Activated CD4-positive, alpha-beta T cell treated with anti-CD3 and anti-CD28 coated beads, Interleukin-2, amount 50 U/mL, for 24 hours (primary cell): ENCODE measurements at regions not wholly inside any gene's neighbourhood (a gene's known extent, or its start where the extent isn't known, plus 50 kb on each side); places are given as distances from the start of the nearest gene placed in this dataset.
"Not testable (repeated sequence)": the region's sequence is repeated elsewhere in the genome, so short reads cannot be mapped to it uniquely, and the experiment has no call there.

Experiments
- DNase-seq, 2 donors: peaks; one replicate each; pipeline ENCODE4 v3.0.0-alpha.2; 2020; ENCODE audit warnings: low read depth in 1 of 2, low spot score in 1 of 2

GRCh38 chr15:57875347-57875746, 168.8 kb downstream of the POLR2M start:
- DNase-seq, result no peak

- no peak for DNase-seq
These were observed 172.1 kb downstream of the POLR2M start for GRCh38 chr15:57878573-57878972.

DNA sequence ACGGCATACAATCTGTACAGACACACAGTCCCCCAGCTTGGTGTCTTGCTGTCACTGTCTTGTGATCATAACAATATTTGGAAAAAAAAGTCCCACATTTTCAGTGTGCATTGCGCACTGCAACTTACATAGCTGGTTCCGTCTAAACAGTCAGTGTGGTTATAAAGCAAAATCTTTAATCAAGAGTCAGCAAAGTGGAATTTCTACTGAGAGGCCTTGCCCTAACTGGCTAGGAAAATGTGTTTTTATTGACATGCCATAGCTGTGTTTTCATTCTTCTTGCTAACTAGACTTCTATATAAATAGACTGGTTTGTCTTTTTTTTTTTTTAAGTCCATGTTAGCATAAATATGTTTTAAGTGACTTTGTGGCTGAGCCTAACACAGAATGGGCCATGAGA, 174.8 kb downstream of the POLR2M start:
- DNase-seq, result no peak

DNA sequence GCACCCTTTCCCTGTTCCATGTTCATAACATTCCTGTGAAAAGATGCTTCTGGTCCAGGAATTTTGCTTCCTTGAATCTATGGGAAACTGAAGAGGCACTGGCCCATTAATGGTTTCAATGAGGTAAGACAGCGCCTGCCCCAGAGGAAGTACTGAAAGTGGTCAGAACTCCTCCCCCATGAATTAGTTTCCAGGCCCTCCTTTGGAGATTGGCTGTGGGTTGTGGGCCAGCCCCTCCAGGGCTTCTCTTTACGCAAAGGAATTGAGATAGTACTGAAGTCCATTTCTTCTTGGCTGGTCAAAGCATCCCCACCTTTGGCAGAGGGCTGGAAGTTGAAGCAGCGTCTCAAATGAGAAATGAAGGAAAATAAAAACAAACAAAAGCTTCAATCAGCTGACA, 175.5 kb downstream of the POLR2M start:
- no peak for DNase-seq

DNA sequence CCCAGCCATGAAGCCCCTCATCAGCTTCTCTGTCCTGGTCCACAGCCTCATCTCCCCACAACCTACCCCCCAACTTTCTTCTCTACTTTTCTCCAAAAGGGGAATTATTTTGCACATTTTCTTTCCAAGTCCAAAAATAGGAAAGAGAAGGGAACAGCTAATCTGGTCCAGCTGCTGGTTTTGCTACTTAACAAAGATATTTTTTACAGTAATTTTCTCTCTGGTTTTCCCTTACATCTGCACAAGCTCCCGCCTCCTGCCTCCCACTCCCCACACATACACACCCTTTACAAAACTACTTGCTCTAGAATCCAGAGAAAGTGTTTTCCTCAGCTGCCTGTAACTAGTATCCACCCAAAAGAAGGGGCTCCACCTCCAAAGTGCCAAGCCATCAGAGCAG, 177.2 kb downstream of the POLR2M start:
- DNase-seq, result no peak

DNA sequence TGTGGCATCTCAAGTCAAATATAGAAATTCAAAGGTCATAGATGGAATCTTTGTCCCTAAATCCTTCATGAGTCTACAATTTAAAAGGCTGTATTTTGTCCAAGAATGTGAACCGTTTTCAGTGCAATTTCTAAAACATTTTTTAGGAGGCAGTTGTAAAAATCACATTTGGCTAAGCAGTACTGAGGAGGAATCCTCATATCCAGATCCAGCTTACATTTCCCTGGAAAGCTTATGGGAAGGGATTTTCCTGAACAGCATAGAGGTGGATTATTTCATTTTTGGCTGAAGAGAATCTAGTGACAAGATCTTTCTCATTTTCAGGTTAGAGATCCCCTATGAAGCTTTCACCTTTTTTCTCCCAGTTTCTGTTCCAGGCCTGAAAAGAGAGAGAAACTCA, 178.4 kb downstream of the POLR2M start:
- DNase-seq, result no peak

- no peak for DNase-seq
These were observed 178.9 kb downstream of the POLR2M start for GRCh38 chr15:57885435-57885834.

DNA sequence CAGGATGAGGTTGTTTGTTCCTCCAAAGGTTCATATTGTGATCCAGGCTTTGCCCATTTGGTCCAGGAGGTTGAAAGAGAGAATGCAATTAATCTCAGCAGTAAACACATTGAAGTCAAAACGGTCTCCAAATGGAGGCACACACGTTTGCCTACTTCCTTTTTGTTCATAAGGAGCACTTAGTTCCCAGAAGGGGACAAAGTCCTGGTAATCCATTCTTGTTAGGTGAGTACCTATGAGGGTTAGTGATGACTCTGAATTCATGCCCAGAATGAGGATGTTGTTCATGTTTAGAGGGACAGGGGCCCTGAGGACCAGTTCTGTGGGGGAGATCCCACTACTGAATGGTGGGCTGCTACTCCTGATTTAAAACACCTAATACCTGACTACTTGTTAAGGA, 177.7 kb downstream of the ALDH1A2 start:
- DNase-seq, result no peak

- no peak for DNase-seq
These were observed 175.2 kb downstream of the ALDH1A2 start for GRCh38 chr15:57890351-57890750.

DNA sequence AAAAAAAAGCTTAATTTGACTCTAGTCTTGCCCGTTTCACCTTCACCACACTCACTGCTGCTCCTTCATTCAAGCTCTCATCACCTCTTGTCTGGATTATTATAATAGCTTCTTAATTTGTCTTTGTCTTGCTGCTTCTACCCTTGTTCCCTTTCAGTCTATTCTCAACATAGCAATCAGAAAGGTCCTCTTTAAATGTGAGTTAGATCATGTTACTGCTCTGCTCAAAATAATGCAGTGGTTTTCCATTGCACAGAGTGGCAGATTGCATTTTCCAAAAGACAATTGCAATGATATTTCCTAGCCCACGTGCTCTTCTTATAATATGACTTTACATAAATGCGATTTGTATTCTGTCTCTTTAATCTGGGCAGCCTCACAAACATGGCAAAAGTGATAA, 174.6 kb downstream of the ALDH1A2 start:
- no peak for DNase-seq

GRCh38 chr15:57892181-57892580, 173.3 kb downstream of the ALDH1A2 start:
- no peak for DNase-seq

DNA sequence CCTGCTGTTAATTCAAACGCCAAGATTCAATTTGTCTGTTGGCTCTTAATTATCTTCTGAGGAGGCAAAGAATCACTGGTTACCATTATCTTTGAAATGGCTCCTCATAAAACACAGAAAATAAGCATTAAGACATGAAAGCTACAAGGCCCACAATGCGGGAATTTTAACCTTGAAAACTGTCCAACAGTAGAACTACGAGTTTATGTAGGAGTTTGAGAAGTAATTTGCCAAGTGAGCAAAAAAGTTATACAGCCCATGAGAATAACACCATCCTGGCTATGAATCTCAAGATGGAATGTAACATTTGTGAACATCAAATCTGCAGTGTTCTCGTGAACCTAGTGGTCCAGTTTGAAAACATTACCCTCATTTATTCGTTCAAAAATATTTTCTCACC, 172.5 kb downstream of the ALDH1A2 start:
- no peak for DNase-seq

DNA sequence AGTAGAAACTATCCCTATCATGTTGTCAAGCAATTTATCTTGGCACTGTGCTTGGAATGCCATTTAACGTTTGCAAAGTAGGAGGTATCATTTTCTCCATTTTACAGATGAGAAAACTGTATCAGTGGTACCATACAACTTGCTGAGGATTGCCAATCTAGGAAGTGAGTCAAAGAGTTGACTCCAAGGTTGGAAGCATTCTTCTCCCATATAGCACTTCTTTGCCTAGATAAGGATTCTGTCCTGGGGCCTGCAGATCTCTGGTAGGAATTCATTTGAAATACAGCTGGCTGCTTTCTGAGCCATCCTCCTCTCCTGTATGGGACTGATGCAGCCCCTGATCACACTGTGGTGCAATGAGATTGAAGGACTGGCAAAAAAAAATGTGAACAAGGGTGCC, 170.2 kb downstream of the ALDH1A2 start:
- DNase-seq, result no peak

GRCh38 chr15:57896114-57896513, 169.4 kb downstream of the ALDH1A2 start:
- DNase-seq, result no peak

DNA sequence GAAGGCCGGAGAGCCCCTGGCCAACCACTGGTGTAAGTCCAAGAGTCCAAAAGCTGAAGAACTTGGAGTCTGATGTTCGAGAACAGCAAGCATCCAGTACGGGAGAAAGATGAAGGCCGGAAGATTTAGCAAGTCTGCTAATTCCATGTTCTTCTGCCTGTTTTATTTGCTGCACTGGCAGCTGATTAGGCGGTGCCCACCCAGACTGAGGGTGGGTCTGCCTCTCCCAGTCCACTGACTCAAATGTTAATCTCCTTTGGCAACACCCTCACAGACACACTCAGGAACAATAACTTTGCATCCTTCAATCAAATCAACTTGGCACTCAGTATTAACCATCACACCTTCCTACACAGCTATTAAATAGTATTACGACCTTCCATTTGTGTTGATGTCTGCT, 168.6 kb downstream of the ALDH1A2 start:
- not testable (repeated sequence) for DNase-seq

- DNase-seq, result no peak
These were observed 167.6 kb downstream of the ALDH1A2 start for GRCh38 chr15:57897870-57898269.

DNA sequence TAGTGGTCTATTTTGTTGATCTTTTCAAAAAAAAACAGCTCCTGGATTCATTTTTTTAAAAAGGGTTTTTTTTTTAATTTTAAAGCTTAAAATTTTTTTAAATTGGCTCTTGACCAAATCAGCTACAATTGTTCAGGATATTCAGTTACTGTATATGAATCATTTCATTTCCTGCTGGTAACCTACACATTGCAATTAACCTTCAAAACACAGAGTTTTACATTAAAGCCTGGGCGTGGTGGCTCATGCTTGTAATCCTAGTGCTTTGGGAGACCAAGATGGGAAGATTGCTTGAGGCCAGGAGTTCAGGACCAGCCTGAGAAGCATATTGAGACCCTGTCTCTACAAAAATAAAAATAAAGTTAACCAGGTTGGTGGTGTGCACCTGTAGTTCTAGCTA, 163.4 kb downstream of the ALDH1A2 start:
- no peak for DNase-seq
